ENCODE measurements at regions not wholly inside any gene's neighbourhood (a gene's known extent, or its start where the extent isn't known, plus 50 kb on each side); places are given as distances from the start of the nearest gene placed in this dataset.

GRCh38 chr1:119565131-119565772 is 58.2 kb downstream of the HSD3B1 start:
- Histone ChIP-seq H3K9me3 (ENCODE audit: control insufficient read depth in 1 of 2, insufficient read depth in 1 of 2, low read length in 2 of 2) (no peaks in the 10 kb centered on the region), H3K27ac (ENCODE audit: low read depth in 1 of 2, low read length in 2 of 2) (no peak overlapping the region), H3K36me3 (ENCODE audit: insufficient read depth, low read length) (no peaks in the 10 kb centered on the region), H3K4me1 (ENCODE audit: insufficient read depth, low read length) (no peaks in the 10 kb centered on the region), H3K4me3 (ENCODE audit: low read length) (no peak overlapping the region), H3K27me3 (ENCODE audit: control insufficient read depth in 1 of 2, insufficient read depth in 2 of 2, low read length in 2 of 2) (no peaks in the 10 kb centered on the region)
- H3K9me3 Mint-ChIP-seq = no peaks in the 10 kb centered on the region
- CTCF ChIA-PET = no interaction called here
- H3K36me3 Mint-ChIP-seq (ENCODE audit: low read depth) = no peaks in the 10 kb centered on the region
- intact Hi-C loops (cut with DNase I, micrococcal nuclease) = no loop called here
- no peak overlapping the region for H3K27ac Mint-ChIP-seq
- no peak for TF ChIP-seq CTCF (IDR thresholded peaks at IDR 0.05)
- no peak overlapping the region for H3K4me3 Mint-ChIP-seq
- no peaks in the 10 kb centered on the region for H3K4me1 Mint-ChIP-seq (ENCODE audit: low read depth)
- ATAC-seq (ENCODE audit: poor library complexity) = no peak
- peaks cover 36% of the 10 kb centered on the region for H3K27me3 Mint-ChIP-seq
- POLR2A ChIA-PET = no interaction called here
- DNase-seq = peak in 3 of 14 experiments; percentile 13 to 34 (median 26)

GRCh38 chr1:119569095-119569494 is 62.1 kb downstream of the HSD3B1 start:
- Histone ChIP-seq H3K27me3 (ENCODE audit: control insufficient read depth in 1 of 2, insufficient read depth in 2 of 2, low read length in 2 of 2) (no peaks in the 10 kb centered on the region), H3K9me3 (ENCODE audit: control insufficient read depth in 1 of 2, insufficient read depth in 1 of 2, low read length in 2 of 2) (peaks cover 0 to 5% of the 10 kb centered on the region in 2 experiments), H3K4me3 (ENCODE audit: low read length) (no peak overlapping the region), H3K27ac (ENCODE audit: low read depth in 1 of 2, low read length in 2 of 2) (no peak overlapping the region), H3K36me3 (ENCODE audit: insufficient read depth, low read length) (no peaks in the 10 kb centered on the region), H3K4me1 (ENCODE audit: insufficient read depth, low read length) (no peaks in the 10 kb centered on the region)
- ATAC-seq (ENCODE audit: poor library complexity) = no peak
- Mint-ChIP-seq H3K36me3 (ENCODE audit: low read depth) (no peaks in the 10 kb centered on the region), H3K27ac (no peak overlapping the region), H3K4me1 (ENCODE audit: low read depth) (no peaks in the 10 kb centered on the region), H3K27me3 (peaks cover 48% of the 10 kb centered on the region), H3K9me3 (no peaks in the 10 kb centered on the region), H3K4me3 (no peak overlapping the region)
- DNase-seq = no peak
- intact Hi-C loops (cut with DNase I, micrococcal nuclease) = no loop called here
- ChIA-PET POLR2A (no interaction called here), CTCF (no interaction called here)
- no peak for TF ChIP-seq CTCF (IDR thresholded peaks at IDR 0.05)

Measured in CD4-positive, alpha-beta T cell (primary cell).